Ovary (tissue), 3 donors: ENCODE measurements at regions not wholly inside any gene's neighbourhood (a gene's known extent, or its start where the extent isn't known, plus 50 kb on each side); places are given as distances from the start of the nearest gene placed in this dataset.

Experiments
- EP300 ChIP-seq: sonication (generic); formaldehyde crosslinking; IDR thresholded peaks from one replicate; pipeline ENCODE4 v1.6.1; 2017; ENCODE audit warnings: antibody characterized with exemption
- POLR2A ChIP-seq: fragments of 450-650 bp; IDR thresholded peaks from one replicate; pipeline ENCODE4 v1.6.1; 2017; ENCODE audit warnings: antibody characterized with exemption, mild to moderate bottlenecking, moderate library complexity
- TF ChIP-seq, protein P1 (sequence below), 3 donors: fragments of 450-650 bp in 2 of 3; fragments of 200-600 bp in 1 of 3; IDR thresholded peaks; one replicate each; pipeline versions ENCODE4 v1.5.1 to v1.8.0; 2016 to 2022; ENCODE audit warnings: antibody characterized with exemption in 3 of 3, mild to moderate bottlenecking in 1 of 3
- donor health status: DM: no; HTN: no; CAD: no.

DNA sequence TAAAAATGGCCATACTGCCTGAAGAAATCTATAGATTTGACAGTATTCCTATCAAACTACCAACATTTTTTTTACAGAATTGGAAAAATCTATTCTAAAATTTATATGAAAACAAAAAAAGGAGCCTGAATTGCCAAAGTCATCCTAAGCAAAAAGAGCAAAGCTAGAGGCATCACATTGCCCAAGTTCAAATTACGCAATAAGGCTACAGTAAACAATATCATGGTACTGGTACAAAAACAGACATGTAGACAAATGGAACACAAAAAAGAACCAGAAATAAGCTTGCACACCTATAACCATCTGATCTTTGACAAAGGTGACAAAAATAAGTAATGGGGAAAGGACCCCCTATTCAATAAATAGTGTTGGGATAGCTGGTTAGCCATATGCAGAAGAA is 50.2 kb upstream of the THSD7B start:
- TF ChIP-seq, protein P1, sequence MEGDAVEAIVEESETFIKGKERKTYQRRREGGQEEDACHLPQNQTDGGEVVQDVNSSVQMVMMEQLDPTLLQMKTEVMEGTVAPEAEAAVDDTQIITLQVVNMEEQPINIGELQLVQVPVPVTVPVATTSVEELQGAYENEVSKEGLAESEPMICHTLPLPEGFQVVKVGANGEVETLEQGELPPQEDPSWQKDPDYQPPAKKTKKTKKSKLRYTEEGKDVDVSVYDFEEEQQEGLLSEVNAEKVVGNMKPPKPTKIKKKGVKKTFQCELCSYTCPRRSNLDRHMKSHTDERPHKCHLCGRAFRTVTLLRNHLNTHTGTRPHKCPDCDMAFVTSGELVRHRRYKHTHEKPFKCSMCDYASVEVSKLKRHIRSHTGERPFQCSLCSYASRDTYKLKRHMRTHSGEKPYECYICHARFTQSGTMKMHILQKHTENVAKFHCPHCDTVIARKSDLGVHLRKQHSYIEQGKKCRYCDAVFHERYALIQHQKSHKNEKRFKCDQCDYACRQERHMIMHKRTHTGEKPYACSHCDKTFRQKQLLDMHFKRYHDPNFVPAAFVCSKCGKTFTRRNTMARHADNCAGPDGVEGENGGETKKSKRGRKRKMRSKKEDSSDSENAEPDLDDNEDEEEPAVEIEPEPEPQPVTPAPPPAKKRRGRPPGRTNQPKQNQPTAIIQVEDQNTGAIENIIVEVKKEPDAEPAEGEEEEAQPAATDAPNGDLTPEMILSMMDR (IDR thresholded peaks at IDR 0.05): no peak
- no peak for TF ChIP-seq POLR2A
- no peak for TF ChIP-seq EP300
